PC-3 (cell line): ENCODE measurements at regions not wholly inside any gene's neighbourhood (a gene's known extent, or its start where the extent isn't known, plus 50 kb on each side); places are given as distances from the start of the nearest gene placed in this dataset.

Experiments used
- CTCF ChIP-seq: fragments of 300-600 bp; sonication (generic); conservative IDR thresholded peaks from 2 replicates; pipeline ENCODE4 v1.5.1; 2017; ENCODE audit warnings: antibody characterized with exemption, low read depth, mild to moderate bottlenecking, low read length
- EZH2 ChIP-seq: fragments of 300-600 bp; sonication (generic); IDR thresholded peaks from one replicate; pipeline ENCODE4 v1.6.1; 2017; ENCODE audit warnings: antibody characterized with exemption, mild to moderate bottlenecking, low read length; ENCODE audit not compliant: unreplicated experiment
- EZH2phosphoT487 ChIP-seq: fragments of 300-600 bp; sonication (generic); IDR thresholded peaks from 2 replicates; pipeline ENCODE4 v1.6.1; 2018; ENCODE audit warnings: mild to moderate bottlenecking, antibody characterized with exemption, low read length, borderline replicate concordance

GRCh38 chrX:42415636-42416035 is 362.3 kb downstream of the PPP1R2C start:
- TF ChIP-seq EZH2phosphoT487: no peak
- TF ChIP-seq CTCF: no peak
- no peak for TF ChIP-seq EZH2
